ENCODE measurements at regions not wholly inside any gene's neighbourhood (a gene's known extent, or its start where the extent isn't known, plus 50 kb on each side); places are given as distances from the start of the nearest gene placed in this dataset.

- H3K36me3 ChIP-seq (ENCODE audit: control insufficient read depth in 2 of 2, extremely low read depth in 1 of 2, insufficient read depth in 2 of 2, low read length in 2 of 2), result no peaks in the 10 kb centered on the region
- no peak overlapping the region for H3K9ac ChIP-seq (replicated peaks; ENCODE audit: extremely low read depth, insufficient read depth, low read length)
- no peaks in the 10 kb centered on the region for H3K79me2 ChIP-seq (ENCODE audit: control insufficient read depth, insufficient read depth, low read length)
- TF ChIP-seq JUN (IDR thresholded peaks at IDR 0.05; ENCODE audit: borderline replicate concordance, insufficient read depth, insufficient read length, low read depth) (no peak), MYC (IDR thresholded peaks at IDR 0.05; ENCODE audit: low read depth, low read length) (no peak), POLR2AphosphoS5 (IDR thresholded peaks at IDR 0.05; ENCODE audit: insufficient read depth, low read depth, low read length) (no peak), POLR2A (IDR thresholded peaks at IDR 0.05; ENCODE audit: low read depth, low read length) (no peak), MAX (IDR thresholded peaks at IDR 0.05; ENCODE audit: insufficient read depth, insufficient read length) (no peak), FOS (IDR thresholded peaks at IDR 0.05; ENCODE audit: borderline replicate concordance, insufficient read depth, low read length) (no peak), CTCF (IDR thresholded peaks at IDR 0.05; ENCODE audit: extremely low read depth in 1 of 2, insufficient read depth in 1 of 2, low read depth in 1 of 2, low read length in 2 of 2) (no peak), GATA2 (IDR thresholded peaks at IDR 0.05; ENCODE audit: insufficient read depth, insufficient read length, low read depth, low read length) (no peak), EZH2 (IDR thresholded peaks at IDR 0.05; ENCODE audit: borderline replicate concordance, low read depth, low read length, severe bottlenecking) (no peak)
- no peaks in the 10 kb centered on the region for H3K9me3 ChIP-seq (replicated peaks; ENCODE audit: control insufficient read depth, insufficient read depth, low read length)
- H3K27ac ChIP-seq (ENCODE audit: insufficient read depth, low read depth, low read length), result no peak overlapping the region
- dilution Hi-C loops (cut with MboI; ENCODE audit: extremely low pct_ligation_motif_present, low sequenced_read_pairs), result no loop called here
- DNase-seq (ENCODE audit: low read depth, low spot score), result no peak
- intact Hi-C loops (cut with micrococcal nuclease), result no loop called here
- no peak overlapping the region for H2AFZ ChIP-seq (ENCODE audit: low read depth, low read length)
- POLR2A ChIA-PET, result no interaction called here
- BruUV-seq (replicated peaks), result no TSS peak
- no peaks in the 10 kb centered on the region for H3K9me1 ChIP-seq (replicated peaks; ENCODE audit: control insufficient read depth, extremely low read depth, insufficient read depth, low read length)
- no peak for FAIRE-seq
- no peak overlapping the region for H3K4me2 ChIP-seq (ENCODE audit: insufficient read depth, low read length)
- H3K4me1 ChIP-seq (ENCODE audit: control insufficient read depth, extremely low read depth, insufficient read depth, low read length), result no peaks in the 10 kb centered on the region
- no peak overlapping the region for H3K4me3 ChIP-seq (replicated peaks in 1 of 3; ENCODE audit: insufficient read depth in 1 of 3, low read depth in 1 of 3, low read length in 3 of 3)
- H4K20me1 ChIP-seq (replicated peaks; ENCODE audit: control insufficient read depth, extremely low read depth, insufficient read depth, low read length), result no peaks in the 10 kb centered on the region
- CTCF ChIA-PET, result no interaction called here
- H3K27me3 ChIP-seq (ENCODE audit: control insufficient read depth in 2 of 2, insufficient read depth in 2 of 2, low read length in 2 of 2), result no peaks in the 10 kb centered on the region
Observed at GRCh38 chr13:108005231-108005630, 210.1 kb downstream of the LIG4 start.
